GM13976 (cell line): ENCODE measurements at regions not wholly inside any gene's neighbourhood (a gene's known extent, or its start where the extent isn't known, plus 50 kb on each side); places are given as distances from the start of the nearest gene placed in this dataset.

Source experiments
- DNase-seq: peaks from one replicate; pipeline ENCODE4 v3.0.0; 2012; ENCODE audit warnings: low spot score
- in situ Hi-C: fragments of 300-500 bp; cut with MboI; formaldehyde crosslinking; loops from one replicate; pipeline ENCODE4 v1.12.0; 2022; ENCODE audit warnings: low sequenced_read_pairs, mixed read lengths, inconsistent platforms; ENCODE audit not compliant: unreplicated experiment
- TF ChIP-seq, protein P1 (sequence below): IDR thresholded peaks from 2 replicates; pipeline ENCODE4 v1.5.1; 2012; ENCODE audit warnings: borderline replicate concordance, mild to moderate bottlenecking; ENCODE audit not compliant: insufficient read depth; ENCODE audit errors: extremely low read depth, missing control alignments, control extremely low read depth

DNA sequence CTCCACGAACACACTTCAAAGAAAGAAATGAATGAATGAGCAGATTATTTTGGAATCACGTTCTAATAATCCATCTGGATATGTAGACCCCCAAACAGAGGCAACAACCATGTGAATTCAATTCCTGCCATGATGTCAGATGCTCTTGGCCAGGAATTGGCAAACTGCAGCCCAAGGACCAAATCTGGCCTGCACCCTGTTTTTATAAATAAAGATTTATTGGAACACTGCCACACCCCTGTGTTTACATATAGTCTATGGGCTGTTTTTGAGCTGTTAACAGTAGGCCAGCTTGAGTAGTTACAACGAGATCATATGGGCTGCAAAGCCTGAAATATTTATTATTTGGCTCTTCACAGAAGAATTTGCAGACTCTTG lies 336.0 kb upstream of the ZFHX3 start:
- TF ChIP-seq, protein P1, sequence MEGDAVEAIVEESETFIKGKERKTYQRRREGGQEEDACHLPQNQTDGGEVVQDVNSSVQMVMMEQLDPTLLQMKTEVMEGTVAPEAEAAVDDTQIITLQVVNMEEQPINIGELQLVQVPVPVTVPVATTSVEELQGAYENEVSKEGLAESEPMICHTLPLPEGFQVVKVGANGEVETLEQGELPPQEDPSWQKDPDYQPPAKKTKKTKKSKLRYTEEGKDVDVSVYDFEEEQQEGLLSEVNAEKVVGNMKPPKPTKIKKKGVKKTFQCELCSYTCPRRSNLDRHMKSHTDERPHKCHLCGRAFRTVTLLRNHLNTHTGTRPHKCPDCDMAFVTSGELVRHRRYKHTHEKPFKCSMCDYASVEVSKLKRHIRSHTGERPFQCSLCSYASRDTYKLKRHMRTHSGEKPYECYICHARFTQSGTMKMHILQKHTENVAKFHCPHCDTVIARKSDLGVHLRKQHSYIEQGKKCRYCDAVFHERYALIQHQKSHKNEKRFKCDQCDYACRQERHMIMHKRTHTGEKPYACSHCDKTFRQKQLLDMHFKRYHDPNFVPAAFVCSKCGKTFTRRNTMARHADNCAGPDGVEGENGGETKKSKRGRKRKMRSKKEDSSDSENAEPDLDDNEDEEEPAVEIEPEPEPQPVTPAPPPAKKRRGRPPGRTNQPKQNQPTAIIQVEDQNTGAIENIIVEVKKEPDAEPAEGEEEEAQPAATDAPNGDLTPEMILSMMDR = no peak
- in situ Hi-C loops = no loop called here

DNA sequence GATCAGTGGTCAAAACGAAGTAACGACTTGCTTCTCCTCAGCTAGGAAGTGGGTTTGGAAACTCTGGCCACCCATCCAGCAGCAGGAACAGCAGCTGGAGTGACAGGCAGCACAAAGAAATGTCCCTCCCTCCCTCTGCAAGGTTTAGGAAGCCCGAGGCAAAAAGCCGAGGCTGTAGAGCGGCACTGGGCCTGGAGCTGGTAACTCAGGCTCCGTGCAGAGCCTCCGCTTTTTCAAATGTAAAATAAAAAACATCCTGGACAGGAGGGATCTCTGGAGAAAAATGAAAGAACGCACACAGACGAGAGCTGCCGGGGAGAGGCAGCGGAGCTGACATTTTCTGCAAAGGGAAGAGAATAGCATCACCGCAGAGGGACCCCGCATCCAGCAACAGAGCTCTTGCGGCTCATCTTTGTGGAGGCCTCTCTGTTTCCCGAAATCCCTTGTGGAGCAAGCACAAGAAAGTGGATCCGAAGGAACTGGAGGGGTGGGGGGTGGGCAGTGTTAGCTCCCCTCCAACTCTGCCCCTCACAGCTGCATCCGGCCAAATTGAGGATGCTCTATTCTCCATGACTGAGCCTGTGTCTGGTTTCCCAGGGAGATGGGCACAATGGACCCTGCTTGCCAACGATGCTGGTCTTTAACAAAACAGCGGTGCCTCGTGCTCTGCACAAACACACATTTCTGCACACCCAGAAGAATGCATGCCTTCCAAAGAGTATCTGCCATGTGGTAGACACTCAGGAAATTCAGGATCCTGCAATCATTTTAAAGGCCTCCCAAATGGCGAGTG lies 335.5 kb upstream of the ZFHX3 start:
- TF ChIP-seq, protein P1 = no peak
- in situ Hi-C loops = no loop called here
- no peak for DNase-seq

More for the DNA sequence above, 336.0 kb upstream of the ZFHX3 start:
- DNase-seq = no peak

DNA sequence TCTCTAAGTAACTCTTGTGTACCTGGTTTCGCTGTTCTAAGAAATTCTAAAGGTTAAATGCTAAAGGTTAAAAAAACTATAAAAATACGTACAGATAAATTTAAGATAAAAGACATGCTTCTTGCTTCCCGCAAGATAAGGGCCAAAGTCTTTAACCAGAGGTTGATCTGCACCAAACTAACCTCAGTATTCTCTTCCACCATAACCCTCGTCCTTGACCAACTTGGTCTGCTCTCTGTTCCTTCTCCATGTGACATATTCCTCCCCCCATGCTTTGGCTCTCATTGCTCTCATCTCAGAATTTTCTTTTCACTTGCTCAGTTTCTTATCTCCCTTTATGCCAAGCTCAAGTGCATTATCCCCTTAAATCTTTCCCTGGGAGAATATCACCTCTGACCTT lies 330.5 kb upstream of the ZFHX3 start:
- TF ChIP-seq, protein P1 = no peak
- in situ Hi-C loops = no loop called here

DNA sequence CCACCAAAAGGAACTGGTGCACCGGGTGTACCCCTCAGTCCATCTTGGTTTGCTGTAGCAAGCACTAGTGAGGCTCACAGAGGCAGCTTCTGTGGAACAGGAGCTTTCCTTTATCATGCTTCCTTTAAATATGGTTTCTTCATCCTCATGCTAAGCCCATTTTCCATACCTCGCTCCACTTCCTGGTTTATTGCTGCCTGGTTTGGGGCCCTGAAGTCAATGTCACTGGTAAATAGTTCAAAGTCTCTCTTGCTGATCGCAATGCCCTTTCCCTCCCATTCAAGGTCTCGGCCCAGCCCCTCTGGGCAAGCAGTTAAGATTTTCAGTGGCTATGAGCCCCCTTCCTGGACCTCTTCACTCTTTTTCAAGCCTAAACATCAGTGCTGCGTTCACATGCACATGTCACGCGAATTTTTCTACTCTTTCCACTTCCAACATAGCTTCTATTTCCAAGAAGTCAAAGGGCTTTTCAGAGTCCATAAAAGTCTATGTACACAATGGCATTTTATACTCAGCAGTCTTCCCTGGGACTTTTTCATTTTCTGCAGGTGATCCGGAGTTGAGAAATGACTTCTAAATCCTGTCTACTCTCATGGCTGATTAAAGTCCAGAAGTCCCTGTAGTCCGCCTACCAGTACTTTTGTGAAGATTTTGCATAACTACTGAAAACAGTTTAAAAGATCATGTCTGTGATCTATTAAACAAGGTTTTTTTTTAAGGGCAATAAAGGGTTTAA lies 323.8 kb upstream of the ZFHX3 start:
- in situ Hi-C loops = no loop called here
- no peak for DNase-seq
- TF ChIP-seq, protein P1 = no peak

More for the DNA sequence above, 330.5 kb upstream of the ZFHX3 start:
- no peak for DNase-seq

DNA sequence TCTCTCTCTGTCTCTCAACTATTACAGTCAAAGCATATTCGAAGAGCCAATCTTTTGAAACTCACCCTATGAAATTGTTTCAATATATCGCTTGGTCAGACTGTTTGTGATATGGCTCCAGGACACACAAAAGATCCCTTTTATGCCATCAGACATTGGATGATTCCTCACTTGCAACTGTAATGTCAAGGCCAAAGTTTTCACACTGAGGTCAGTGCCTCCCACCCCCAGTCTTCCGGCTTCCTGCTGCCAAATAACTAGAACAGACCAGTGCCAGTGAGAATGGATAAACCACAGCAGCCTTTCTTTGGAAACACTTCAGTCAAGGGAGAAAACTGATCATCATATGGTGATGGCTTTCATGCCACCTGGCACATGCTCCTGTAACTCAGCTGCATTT lies 321.9 kb upstream of the ZFHX3 start:
- no peak for DNase-seq
- in situ Hi-C loops = no loop called here
- TF ChIP-seq, protein P1 = no peak

DNA sequence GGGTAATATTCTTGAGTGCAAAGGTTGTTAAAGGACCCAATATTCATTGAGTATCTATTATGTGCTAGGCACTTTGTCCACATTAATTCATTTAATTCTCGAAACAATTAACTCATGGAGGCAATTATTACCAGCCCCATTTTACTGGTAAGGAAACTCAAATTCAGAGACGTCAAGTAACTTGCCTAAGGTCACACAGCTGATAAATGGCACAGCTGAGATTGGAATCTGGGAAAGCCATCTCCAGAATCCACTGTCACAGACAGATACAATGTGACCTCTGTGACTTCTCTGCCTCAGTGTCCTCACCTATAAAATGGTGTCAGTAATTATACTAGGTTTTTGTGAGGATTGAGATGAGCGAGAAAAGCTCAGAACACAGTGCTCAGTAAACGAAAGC lies 320.8 kb upstream of the ZFHX3 start:
- no peak for DNase-seq
- TF ChIP-seq, protein P1 = no peak
- in situ Hi-C loops = no loop called here
